Stomach (tissue), 8 donors: ENCODE measurements at regions not wholly inside any gene's neighbourhood (a gene's known extent, or its start where the extent isn't known, plus 50 kb on each side); places are given as distances from the start of the nearest gene placed in this dataset.

Experiments used
- DNase-seq, 2 donors: peaks; one replicate each; pipeline versions ENCODE4 v3.0.0 to v3.0.0-alpha.2; 2013 to 2019
- H3K27ac ChIP-seq, 5 donors: fragments of 200-600 bp in 4 of 5; sonication (generic) in 4 of 5; one replicate each; pipeline ENCODE4 v1.5.1; 2013 to 2019; ENCODE audit warnings: mild to moderate bottlenecking in 1 of 5, moderate library complexity in 1 of 5
- H3K27me3 ChIP-seq, 3 donors: fragments of 200-600 bp; sonication (generic); one replicate each; pipeline ENCODE4 v1.5.1; 2017 to 2019; ENCODE audit warnings: mixed run types in 1 of 3
- H3K36me3 ChIP-seq, 4 donors: fragments of 200-600 bp; sonication (generic); 1 replicate in 3 of 4; 2 replicates in 1 of 4; pipeline ENCODE4 v1.5.1; 2016 to 2019
- H3K4me1 ChIP-seq, 4 donors: fragments of 200-600 bp; sonication (generic); one replicate each; pipeline ENCODE4 v1.5.1; 2016 to 2019
- H3K4me3 ChIP-seq, 4 donors: fragments of 200-600 bp; sonication (generic) in 3 of 4; one replicate each; pipeline ENCODE4 v1.5.1; 2016 to 2019; ENCODE audit warnings: mild to moderate bottlenecking in 1 of 4
- H3K9me3 ChIP-seq, 4 donors: fragments of 200-600 bp; sonication (generic); one replicate each; pipeline ENCODE4 v1.5.1; 2016 to 2019
- EP300 ChIP-seq: sonication (generic); formaldehyde crosslinking; IDR thresholded peaks from one replicate; pipeline ENCODE4 v1.6.1; 2017; ENCODE audit warnings: antibody characterized with exemption
- POLR2A ChIP-seq, 4 donors: fragments of 450-650 bp; IDR thresholded peaks; one replicate each; pipeline ENCODE4 v1.6.1; 2016; ENCODE audit warnings: antibody characterized with exemption in 4 of 4, control low read depth in 2 of 4, mild to moderate bottlenecking in 1 of 4, moderate library complexity in 1 of 4
- POLR2AphosphoS5 ChIP-seq, 3 donors: sonication (generic); formaldehyde crosslinking; IDR thresholded peaks; one replicate each; pipeline ENCODE4 v1.6.1; 2016; ENCODE audit warnings: antibody characterized with exemption in 3 of 3
- WGBS, 5 donors: extraction: QIAGEN DNeasy Blood & Tissue Kit in 3 of 5; methylation state at CpG; one replicate each; pipeline versions ENCODE4 v1.1.5 to v1.1.7; 2013 to 2018; 5-methylcytosine and 5-hydroxymethylcytosine counted together
- intact Hi-C: fragments of 100-400 bp; cut with DNase I; formaldehyde crosslinking; loops from one replicate; pipeline ENCODE4 v1.15.1; 2023; ENCODE audit warnings: low total_unique reads
- TF ChIP-seq, protein P1 (sequence below), 7 experiments: fragments of 450-650 bp in 4 of 7; fragments of 200-600 bp in 3 of 7; sonication (generic) in 3 of 7; IDR thresholded peaks; one replicate each; pipeline ENCODE4 v1.5.1; 2016 to 2019; ENCODE audit warnings: antibody characterized with exemption in 7 of 7, control low read depth in 2 of 7, mild to moderate bottlenecking in 1 of 7
- donor health status: healthy with polysubstance abuse.
- donor health status: Bipolar disorder and iron deficiency.
- donor health status: healthy.

DNA sequence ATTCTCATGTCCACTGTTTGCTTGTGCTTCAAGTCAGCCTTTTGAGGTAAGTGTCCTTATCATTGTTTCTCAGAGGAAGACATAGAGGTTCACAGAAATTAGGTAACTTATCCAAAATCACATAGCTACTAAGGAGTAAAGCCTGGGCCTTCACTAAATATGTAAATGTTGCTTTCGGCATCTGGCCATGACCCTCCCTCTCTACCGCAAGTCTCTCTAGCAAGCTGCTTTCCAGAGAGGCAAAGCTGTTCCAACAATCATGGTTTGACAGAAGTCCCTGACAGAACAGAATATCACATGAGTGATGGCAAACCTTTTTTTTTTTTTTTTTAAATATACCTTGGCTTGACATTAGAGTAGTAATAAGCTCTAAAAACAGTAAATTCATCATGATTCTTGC lies 94.5 kb upstream of the F3 start:
- Histone ChIP-seq H3K4me1 (peaks cover 0 to 11% (median 1%) of the 10 kb centered on the region in 4 donors), H3K27ac (peak overlapping the region in 3 of 5 donors; percentile 44 to 54 (median 50)), H3K9me3 (no peaks in the 10 kb centered on the region), H3K27me3 (no peaks in the 10 kb centered on the region), H3K4me3 (no peak overlapping the region), H3K36me3 (no peaks in the 10 kb centered on the region)
- intact Hi-C loops = no loop called here
- no peak for TF ChIP-seq POLR2A (IDR thresholded peaks at IDR 0.05)
- TF ChIP-seq, protein P1, sequence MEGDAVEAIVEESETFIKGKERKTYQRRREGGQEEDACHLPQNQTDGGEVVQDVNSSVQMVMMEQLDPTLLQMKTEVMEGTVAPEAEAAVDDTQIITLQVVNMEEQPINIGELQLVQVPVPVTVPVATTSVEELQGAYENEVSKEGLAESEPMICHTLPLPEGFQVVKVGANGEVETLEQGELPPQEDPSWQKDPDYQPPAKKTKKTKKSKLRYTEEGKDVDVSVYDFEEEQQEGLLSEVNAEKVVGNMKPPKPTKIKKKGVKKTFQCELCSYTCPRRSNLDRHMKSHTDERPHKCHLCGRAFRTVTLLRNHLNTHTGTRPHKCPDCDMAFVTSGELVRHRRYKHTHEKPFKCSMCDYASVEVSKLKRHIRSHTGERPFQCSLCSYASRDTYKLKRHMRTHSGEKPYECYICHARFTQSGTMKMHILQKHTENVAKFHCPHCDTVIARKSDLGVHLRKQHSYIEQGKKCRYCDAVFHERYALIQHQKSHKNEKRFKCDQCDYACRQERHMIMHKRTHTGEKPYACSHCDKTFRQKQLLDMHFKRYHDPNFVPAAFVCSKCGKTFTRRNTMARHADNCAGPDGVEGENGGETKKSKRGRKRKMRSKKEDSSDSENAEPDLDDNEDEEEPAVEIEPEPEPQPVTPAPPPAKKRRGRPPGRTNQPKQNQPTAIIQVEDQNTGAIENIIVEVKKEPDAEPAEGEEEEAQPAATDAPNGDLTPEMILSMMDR (IDR thresholded peaks at IDR 0.05) = no peak
- no peak for TF ChIP-seq EP300
- TF ChIP-seq POLR2AphosphoS5 (IDR thresholded peaks at IDR 0.05) = no peak
- DNase-seq = no peak
- WGBS, 5 donors = 81 to 90% (median 86%) methylated on average over 2 of the region's 2 CpGs

DNA sequence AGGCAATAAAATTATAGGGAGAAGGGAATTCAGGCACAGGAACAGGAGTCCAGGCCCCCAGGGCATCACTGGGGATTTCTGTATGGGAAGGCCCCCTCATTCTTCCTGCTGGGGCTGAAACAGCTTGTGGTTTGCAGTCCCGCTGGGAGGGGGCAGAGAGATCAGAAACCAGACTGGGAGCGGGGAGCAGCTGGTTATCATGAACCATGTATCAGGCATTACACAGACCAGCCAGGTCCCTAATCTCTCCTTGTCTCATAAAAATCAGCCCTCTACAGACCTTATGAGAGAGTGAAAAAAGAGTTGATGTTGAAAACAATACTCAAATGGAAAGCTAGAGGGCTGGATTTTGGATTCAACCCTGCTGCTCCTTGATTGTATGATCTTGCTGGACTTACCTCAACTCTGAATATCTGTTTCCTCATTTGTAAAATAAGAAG lies 93.4 kb upstream of the F3 start:
- WGBS, 5 donors = 66 to 86% (median 82%) methylated on average over 2 of the region's 2 CpGs
- DNase-seq = no peak
- intact Hi-C loops = no loop called here
- no peak overlapping the region for H3K4me3 ChIP-seq
- TF ChIP-seq EP300 = no peak
- TF ChIP-seq POLR2AphosphoS5 (IDR thresholded peaks at IDR 0.05) = no peak
- TF ChIP-seq, protein P1 (IDR thresholded peaks at IDR 0.05) = no peak
- TF ChIP-seq POLR2A (IDR thresholded peaks at IDR 0.05) = no peak
- H3K27me3 ChIP-seq = no peaks in the 10 kb centered on the region
- peak overlapping the region in 1 of 5 donors; percentile 44 for H3K27ac ChIP-seq
- H3K36me3 ChIP-seq = no peaks in the 10 kb centered on the region
- H3K4me1 ChIP-seq = peaks cover 0 to 11% (median 1%) of the 10 kb centered on the region in 4 donors
- no peaks in the 10 kb centered on the region for H3K9me3 ChIP-seq

DNA sequence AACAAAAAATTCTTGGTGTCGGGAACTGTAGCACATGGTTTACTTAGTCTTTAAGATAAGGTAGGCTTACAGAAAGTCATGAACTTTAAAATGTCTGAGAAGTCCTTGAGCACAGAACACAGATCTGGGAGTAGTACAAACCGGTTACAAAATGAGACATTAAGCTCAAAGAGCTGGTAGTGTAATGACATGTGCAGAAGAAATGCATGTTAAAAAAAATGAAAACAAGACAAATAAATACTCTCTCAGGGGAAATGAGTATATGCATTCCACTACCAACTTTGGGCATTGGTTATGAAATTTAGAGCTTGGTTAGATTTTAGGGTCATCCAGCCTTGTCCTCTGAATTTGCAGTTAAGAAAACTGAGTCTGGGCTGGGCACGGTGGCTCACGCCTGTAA lies 91.5 kb upstream of the F3 start:
- Histone ChIP-seq H3K4me1 (peaks cover 0 to 11% (median 1%) of the 10 kb centered on the region in 4 donors), H3K4me3 (no peak overlapping the region), H3K27ac (peak overlapping the region in 1 of 5 donors; percentile 47), H3K27me3 (no peaks in the 10 kb centered on the region), H3K36me3 (no peaks in the 10 kb centered on the region), H3K9me3 (no peaks in the 10 kb centered on the region)
- intact Hi-C loops = no loop called here
- TF ChIP-seq, protein P1 (IDR thresholded peaks at IDR 0.05) = no peak
- TF ChIP-seq POLR2A (IDR thresholded peaks at IDR 0.05) (no peak), POLR2AphosphoS5 (IDR thresholded peaks at IDR 0.05) (no peak), EP300 (no peak)
- peak in 1 of 2 donors; percentile 35 for DNase-seq
- WGBS, 5 donors = 52 to 82% (median 64%) methylated on average over 4 of the region's 4 CpGs

DNA sequence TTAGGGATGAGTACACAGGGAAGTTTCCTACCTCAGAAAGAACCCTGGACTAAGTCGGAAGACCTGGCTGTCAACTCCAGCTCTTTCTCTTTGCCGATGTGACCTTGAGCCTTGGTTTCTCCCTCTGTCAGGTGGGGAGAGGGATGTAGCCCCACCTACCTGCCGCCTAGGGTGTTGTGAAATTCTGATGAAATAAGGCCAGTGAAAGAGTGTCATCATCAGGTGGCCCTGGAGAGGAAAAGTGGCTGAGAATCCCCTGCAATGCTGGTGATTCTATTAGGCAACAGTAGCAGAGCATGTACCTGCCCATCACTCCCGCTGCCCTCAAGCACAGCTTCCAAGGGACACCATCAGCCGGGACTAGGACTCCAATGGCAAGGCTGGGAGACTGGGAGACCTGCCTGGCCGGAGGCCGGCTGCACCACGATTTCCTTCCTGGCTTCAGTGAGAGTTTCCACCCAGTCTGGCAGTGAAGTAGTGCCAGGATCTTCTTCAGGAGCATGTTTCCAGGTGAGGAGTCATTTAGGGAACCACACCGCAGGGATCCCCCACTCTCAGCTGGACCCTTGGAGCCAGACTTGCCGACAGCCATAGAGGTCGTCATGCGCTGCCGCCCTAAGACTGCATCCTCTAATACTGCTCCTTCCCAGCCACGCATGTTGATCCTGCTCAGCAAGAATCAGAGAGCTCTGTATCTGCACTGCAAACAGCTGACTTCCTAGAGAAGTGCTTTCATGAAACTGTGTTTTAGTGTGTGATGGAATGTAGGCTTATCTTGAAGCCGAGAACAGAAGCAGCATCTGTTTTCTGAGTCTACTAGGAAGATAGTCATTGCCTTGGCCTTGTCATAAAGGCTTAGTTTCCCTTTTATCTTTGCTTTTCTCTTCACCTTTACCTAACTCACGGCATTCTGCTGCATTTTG lies 88.0 kb upstream of the F3 start:
- TF ChIP-seq EP300 (no peak), POLR2AphosphoS5 (IDR thresholded peaks at IDR 0.05) (no peak), POLR2A (IDR thresholded peaks at IDR 0.05) (no peak)
- TF ChIP-seq, protein P1 (IDR thresholded peaks at IDR 0.05) = no peak
- no peaks in the 10 kb centered on the region for H3K36me3 ChIP-seq
- 85 to 90% (median 89%) methylated on average over 15 to 16 of the region's 16 CpGs for WGBS, 5 donors
- no peaks in the 10 kb centered on the region for H3K4me1 ChIP-seq
- no peak for DNase-seq
- H3K9me3 ChIP-seq = no peaks in the 10 kb centered on the region
- no peaks in the 10 kb centered on the region for H3K27me3 ChIP-seq
- intact Hi-C loops = no loop called here
- no peak overlapping the region for H3K27ac ChIP-seq
- H3K4me3 ChIP-seq = no peak overlapping the region
